DOHH2 (cell line): ENCODE measurements at regions not wholly inside any gene's neighbourhood (a gene's known extent, or its start where the extent isn't known, plus 50 kb on each side); places are given as distances from the start of the nearest gene placed in this dataset.

Source experiments
- EZH2phosphoT487 ChIP-seq: fragments of 200-600 bp; sonication (generic); IDR thresholded peaks from 2 replicates; pipeline ENCODE4 v1.6.1; 2017; ENCODE audit warnings: borderline replicate concordance, mild to moderate bottlenecking, antibody characterized with exemption, low read length, moderate library complexity, mixed read lengths
- TF ChIP-seq, protein P1 (sequence below): fragments of 200-600 bp; sonication (generic); IDR thresholded peaks from one replicate; pipeline ENCODE4 v1.5.1; 2014; ENCODE audit warnings: antibody characterized with exemption, mild to moderate bottlenecking, low read depth, low read length; ENCODE audit not compliant: poor library complexity, severe bottlenecking

DNA sequence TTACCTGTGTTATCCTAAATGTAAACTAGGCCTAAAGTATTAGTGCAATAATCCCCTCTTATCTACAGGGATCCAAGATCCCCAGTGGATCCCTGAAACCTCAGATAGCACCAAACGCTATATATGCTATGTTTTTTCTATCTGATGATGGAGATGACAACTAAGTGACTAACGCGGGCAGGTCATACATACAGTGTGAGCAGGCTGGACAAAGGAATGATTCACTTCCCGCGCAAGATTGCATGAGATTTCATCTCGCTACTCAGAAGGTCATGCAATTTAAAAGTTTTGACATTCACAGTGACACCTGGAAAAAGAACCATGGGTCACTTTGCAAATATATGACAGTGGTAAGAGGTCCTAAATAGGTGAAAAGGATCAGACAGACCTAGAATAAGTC lies 875.9 kb downstream of the HACE1 start:
- TF ChIP-seq, protein P1, sequence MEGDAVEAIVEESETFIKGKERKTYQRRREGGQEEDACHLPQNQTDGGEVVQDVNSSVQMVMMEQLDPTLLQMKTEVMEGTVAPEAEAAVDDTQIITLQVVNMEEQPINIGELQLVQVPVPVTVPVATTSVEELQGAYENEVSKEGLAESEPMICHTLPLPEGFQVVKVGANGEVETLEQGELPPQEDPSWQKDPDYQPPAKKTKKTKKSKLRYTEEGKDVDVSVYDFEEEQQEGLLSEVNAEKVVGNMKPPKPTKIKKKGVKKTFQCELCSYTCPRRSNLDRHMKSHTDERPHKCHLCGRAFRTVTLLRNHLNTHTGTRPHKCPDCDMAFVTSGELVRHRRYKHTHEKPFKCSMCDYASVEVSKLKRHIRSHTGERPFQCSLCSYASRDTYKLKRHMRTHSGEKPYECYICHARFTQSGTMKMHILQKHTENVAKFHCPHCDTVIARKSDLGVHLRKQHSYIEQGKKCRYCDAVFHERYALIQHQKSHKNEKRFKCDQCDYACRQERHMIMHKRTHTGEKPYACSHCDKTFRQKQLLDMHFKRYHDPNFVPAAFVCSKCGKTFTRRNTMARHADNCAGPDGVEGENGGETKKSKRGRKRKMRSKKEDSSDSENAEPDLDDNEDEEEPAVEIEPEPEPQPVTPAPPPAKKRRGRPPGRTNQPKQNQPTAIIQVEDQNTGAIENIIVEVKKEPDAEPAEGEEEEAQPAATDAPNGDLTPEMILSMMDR: no peak
- no peak for TF ChIP-seq EZH2phosphoT487
